Stimulated activated CD4-positive, alpha-beta T cell treated with anti-CD3 and anti-CD28 coated beads, Interleukin-15, amount 100 ng/mL, for 1 hour (primary cell): ENCODE measurements at regions not wholly inside any gene's neighbourhood (a gene's known extent, or its start where the extent isn't known, plus 50 kb on each side); places are given as distances from the start of the nearest gene placed in this dataset.
"Not testable (repeated sequence)": the region's sequence is repeated elsewhere in the genome, so short reads cannot be mapped to it uniquely, and the experiment has no call there.

Source experiments
- DNase-seq, 2 donors: peaks; one replicate each; pipeline ENCODE4 v3.0.0-alpha.2; 2020; ENCODE audit warnings: low read depth in 1 of 2, low spot score in 1 of 2

GRCh38 chr10:63675171-63675570 is 154.0 kb downstream of the REEP3 start:
- DNase-seq: no peak

DNA sequence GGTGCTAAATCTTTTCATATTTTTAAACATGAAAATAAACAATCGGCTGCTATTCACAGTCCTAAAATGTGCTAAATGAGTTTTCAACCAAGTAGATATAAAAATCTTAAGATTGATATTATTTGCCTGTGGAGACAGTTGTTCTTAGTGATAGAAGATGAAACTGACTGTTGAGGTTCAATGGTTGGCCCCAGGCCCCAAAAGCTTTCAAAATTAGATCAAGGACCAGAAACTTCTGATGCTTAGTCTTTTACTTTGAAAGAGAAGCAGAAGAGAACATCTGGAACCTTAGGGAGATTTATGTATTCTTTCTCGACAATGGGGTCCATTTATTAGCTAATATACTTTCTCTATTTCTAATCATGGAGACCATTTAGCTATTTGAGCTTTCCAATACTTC is 155.8 kb downstream of the REEP3 start:
- DNase-seq: no peak

DNA sequence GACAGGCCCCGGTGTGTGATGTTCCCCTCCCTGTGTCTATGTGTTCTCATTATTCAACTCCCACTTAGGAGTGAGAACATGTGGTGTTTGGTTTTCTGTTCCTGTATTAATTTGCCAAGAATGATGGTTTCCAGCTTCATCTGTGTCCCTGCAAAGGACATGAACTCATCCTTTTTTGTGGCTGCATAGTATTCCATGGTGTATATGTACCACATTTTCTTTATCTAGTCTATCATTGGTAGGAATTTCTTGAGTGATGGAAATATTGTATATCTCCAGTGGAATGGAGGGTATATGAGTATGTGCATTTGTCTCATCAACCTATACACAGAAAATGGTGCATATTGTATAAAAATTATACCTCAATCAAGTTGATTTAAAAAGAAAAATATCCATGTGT is 159.3 kb downstream of the REEP3 start:
- DNase-seq: not testable (repeated sequence)

- no peak for DNase-seq
These were observed 160.9 kb downstream of the REEP3 start for GRCh38 chr10:63681993-63682697.

GRCh38 chr10:63682698-63683052 is 161.5 kb downstream of the REEP3 start:
- not testable (repeated sequence) for DNase-seq

GRCh38 chr10:63683223-63683622 is 162.0 kb downstream of the REEP3 start:
- DNase-seq: no peak

DNA sequence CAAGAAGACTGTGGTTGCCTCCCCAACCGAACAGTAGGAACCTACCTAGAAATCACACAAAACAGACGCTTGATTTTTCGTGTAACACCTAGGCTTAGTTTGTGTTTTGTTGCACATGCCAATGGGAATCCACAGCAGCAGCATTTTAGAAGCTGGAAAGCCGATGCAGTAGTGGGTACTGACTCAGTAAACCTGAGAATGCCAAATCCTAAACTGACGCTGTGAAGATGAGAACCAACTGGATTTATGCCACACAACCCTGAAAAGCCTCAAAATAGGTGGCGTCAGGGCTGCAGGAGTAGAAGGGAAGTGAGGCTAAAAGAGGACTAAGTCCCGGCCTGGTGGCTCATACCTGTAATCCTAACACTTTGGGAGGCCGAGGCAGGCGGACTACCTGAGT is 162.5 kb downstream of the REEP3 start:
- no peak for DNase-seq

- DNase-seq: no peak
These were observed 163.2 kb downstream of the REEP3 start for GRCh38 chr10:63684257-63684936.

DNA sequence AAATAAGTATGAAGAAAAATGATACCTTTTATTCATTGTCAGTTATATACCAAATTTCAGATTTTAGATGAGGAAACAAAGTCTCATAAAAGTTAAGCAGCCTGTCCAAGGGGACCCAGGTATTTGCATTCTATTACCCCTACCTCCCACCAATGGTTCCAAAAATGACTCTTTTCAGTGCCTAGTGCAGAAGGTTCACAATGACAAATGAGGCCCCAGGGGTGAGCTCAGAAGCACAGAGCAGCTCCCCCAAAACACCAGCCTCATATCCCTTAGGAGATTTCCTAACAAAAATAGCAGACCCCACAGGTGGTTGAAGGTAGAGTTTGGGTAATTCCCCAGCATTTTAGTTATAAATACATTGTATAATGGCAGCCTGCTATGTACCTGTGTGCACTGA is 168.6 kb downstream of the REEP3 start:
- DNase-seq: no peak

- no peak for DNase-seq
These were observed 171.2 kb downstream of the REEP3 start for GRCh38 chr10:63692220-63692896.

GRCh38 chr10:63693021-63693420 is 171.8 kb downstream of the REEP3 start:
- not testable (repeated sequence) for DNase-seq

DNA sequence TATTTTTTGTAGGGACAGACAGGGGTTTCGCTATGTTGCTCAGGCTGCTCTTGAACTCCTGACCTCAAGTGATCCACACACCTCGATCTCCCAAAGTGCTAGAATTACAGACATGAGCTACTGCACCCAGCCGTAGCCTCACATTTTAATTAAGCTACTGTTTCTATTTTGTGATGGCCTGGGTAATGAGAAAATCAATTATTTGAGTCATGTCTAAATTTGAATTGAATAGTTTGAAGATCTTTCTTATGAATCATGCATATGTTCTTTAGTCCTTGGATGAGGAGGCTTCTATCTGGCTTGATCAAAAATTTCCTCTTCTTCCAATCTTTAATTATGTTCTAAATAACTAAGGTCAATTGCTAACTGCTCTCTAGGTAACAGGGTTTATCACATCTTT is 175.0 kb downstream of the REEP3 start:
- DNase-seq: no peak

DNA sequence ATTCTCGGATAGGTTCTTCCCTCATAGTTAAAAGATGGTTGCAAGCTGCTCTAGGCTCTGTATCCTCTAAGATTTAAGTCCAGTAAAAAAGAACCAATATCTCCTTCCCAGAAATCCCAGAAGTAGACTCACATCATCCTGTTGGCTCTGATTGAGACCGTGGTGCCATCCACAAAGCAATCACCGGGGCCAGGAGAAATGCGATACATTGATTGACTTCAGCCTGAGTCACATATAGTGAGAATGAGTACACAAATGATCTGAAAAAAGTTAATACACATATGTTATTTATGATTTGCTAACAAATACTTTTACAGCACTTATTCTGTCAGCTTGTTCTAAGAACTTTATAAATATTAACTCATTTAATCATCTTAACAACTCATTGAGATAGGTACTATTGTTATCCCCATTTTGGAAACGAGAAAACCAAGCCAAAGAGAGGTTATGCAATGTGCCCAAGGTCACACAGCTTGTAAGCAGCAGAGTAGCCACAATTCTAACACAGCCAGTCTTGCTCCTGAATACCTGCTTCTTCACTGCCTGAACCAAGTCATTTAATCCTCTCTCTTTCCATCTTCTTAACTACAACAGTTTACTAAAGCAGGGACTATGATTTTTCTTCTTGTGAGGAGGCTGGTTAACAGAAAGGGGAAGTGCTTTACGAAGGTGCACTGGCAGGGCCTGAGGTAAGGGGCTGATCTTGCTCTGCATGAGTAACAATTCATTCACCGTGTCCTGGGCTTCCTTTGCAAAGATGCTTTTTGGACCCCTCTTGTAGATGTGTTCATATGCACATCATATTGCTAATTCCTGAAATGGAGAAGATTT is 177.0 kb downstream of the REEP3 start:
- DNase-seq: no peak

- no peak for DNase-seq
These were observed 177.6 kb downstream of the REEP3 start for GRCh38 chr10:63698787-63699150.

GRCh38 chr10:63699785-63700613 is 178.8 kb downstream of the REEP3 start:
- DNase-seq: no peak

DNA sequence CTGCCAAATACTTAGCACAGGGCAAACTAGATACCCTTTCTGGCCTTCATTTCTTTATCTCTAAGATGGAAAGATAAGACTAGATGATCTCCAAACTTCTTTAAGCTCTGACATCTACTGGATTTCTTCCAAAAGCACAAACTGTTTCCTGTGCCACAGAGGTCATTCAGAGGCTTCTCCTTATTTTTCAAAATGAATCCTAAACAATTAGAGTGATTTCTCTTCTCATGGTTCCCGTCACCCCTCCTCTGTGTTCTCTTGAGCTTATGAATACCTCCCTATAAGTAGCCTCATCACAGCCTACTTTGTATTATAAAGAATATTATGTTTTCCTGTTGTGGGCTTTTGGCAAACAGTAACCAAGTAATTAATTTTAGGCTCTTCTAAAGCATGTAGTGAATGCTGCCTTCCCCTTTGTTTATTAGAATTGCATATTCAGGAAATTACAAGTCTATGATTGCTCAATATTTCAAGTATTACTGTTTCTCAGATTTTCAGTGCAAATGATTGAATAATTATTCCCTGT is 179.5 kb downstream of the REEP3 start:
- DNase-seq: no peak

DNA sequence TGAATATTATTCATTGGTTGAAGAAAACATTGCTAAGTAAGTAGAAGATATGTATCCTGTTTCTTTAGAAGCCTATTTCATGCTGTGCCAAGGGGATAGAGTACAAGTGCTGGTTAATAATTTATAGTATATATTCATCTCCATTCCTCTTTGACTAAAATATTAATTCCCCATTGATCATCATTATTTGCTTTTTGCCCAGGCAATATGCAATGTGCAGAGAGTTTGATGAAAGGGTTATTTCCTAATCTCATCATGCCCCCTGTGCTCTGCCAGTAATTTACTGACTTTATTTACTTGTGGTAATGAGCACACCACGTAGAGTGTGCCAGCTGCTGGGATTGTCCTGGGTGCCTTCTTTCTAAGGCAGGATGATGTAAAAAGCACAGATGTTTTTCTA is 180.9 kb downstream of the REEP3 start:
- no peak for DNase-seq

DNA sequence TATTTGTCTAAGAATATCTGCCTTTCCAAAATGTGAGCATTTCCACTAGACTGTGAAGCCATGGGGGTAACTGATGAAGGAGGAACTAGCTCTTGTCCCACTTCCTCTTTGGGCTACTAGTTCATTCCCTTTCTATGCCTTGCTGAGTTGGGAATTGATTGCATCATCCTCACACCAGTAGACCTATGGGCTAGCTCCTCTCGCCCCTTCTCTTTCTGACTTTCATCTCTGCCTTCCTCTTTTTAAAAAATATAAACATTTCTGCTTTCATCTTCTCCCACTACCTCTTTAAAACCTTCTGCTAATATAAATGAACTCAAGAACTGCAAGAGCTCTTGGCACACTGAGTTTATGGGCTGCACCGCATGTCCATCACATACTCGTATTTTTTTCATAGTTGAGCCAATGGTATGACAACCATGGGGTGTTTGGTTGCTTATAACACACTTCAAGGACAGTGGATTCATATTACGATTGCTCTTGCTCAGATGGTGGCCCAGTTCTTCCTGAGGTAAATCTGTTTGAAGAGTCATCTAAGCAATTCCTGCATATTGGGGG is 182.0 kb downstream of the REEP3 start:
- no peak for DNase-seq

GRCh38 chr10:63703740-63704345 is 182.6 kb downstream of the REEP3 start:
- DNase-seq: no peak
